ENCODE measurements at regions not wholly inside any gene's neighbourhood (a gene's known extent, or its start where the extent isn't known, plus 50 kb on each side); places are given as distances from the start of the nearest gene placed in this dataset.

DNA sequence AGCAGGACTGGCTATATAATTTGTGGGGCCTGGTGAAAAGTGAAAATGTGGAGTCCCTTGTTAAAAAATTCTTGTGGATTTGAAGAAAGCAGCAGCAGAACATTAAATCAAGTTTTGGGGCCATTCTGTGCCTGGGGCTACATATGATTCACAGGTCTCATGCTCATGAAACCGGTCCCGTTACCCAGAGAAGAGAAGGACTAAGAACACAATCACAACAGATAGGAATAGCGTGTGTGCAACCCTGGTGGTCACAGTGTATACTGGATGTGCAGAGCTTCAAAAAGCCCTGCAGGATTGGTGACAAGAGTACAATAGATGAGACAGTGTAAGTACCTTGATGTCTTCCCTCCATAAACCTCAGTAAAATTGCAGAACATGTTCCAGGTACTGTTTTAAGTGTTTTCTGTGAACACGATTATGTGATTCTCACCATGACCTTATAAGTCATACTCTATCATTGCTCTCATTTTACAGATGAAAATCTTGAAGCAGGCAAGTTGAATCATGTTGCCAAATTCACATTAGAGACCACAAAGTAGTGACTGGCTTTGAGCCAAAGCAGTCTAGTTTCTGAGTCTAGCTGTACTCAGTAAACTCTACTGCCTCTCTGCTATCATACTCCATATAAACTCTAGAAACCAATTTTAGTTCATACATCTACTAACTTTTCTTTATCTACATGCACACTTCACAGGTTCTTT is 636.5 kb downstream of the TAF11L14 start:
- TF ChIP-seq ZNF747 (tag by site-specific recombination; IDR thresholded peaks at IDR 0.05) (no peak), CTCF (tag by site-specific recombination; IDR thresholded peaks at IDR 0.05) (no peak), ZNF501 (tag by site-specific recombination; IDR thresholded peaks at IDR 0.05) (no peak), ZNF202 (tag by site-specific recombination; IDR thresholded peaks at IDR 0.05; ENCODE audit: borderline replicate concordance) (no peak), ZNF518A (tag by site-specific recombination; conservative IDR thresholded peaks at IDR 0.05; ENCODE audit: low read depth) (no peak), ZNF48 (tag by site-specific recombination; IDR thresholded peaks at IDR 0.05) (no peak)

Data from HEK293 (cell line).